ENCODE measurements at regions not wholly inside any gene's neighbourhood (a gene's known extent, or its start where the extent isn't known, plus 50 kb on each side); places are given as distances from the start of the nearest gene placed in this dataset.

DNA sequence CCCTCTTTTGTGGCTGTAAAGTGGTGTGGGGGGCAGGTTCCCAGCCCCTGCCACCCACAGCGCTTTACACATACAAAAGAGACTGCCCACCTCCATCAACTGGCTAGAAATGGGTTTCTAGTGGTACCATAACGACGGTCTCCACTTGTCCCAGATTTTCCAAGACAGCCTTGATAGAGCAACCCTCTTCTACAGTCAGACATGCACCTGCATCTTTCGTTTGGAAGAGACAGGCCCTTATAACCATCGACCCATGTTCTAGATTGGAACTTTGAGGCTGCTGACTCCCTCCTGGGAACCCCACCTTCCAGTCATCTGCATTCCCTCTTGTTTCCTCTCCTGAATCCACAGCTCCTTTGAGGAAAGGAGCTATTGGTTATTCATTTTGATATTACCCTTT lies 63.1 kb downstream of the GSX1 start:
- no peak for DNase-seq (ENCODE audit: low read depth)
- H3K4me3 ChIP-seq (ENCODE audit: control insufficient read depth, low read depth, low read length): no peak overlapping the region
- TF ChIP-seq, protein P1, sequence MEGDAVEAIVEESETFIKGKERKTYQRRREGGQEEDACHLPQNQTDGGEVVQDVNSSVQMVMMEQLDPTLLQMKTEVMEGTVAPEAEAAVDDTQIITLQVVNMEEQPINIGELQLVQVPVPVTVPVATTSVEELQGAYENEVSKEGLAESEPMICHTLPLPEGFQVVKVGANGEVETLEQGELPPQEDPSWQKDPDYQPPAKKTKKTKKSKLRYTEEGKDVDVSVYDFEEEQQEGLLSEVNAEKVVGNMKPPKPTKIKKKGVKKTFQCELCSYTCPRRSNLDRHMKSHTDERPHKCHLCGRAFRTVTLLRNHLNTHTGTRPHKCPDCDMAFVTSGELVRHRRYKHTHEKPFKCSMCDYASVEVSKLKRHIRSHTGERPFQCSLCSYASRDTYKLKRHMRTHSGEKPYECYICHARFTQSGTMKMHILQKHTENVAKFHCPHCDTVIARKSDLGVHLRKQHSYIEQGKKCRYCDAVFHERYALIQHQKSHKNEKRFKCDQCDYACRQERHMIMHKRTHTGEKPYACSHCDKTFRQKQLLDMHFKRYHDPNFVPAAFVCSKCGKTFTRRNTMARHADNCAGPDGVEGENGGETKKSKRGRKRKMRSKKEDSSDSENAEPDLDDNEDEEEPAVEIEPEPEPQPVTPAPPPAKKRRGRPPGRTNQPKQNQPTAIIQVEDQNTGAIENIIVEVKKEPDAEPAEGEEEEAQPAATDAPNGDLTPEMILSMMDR (conservative IDR thresholded peaks at IDR 0.05; ENCODE audit: control insufficient read depth, insufficient read depth, low read depth, low read length): no peak

DNA sequence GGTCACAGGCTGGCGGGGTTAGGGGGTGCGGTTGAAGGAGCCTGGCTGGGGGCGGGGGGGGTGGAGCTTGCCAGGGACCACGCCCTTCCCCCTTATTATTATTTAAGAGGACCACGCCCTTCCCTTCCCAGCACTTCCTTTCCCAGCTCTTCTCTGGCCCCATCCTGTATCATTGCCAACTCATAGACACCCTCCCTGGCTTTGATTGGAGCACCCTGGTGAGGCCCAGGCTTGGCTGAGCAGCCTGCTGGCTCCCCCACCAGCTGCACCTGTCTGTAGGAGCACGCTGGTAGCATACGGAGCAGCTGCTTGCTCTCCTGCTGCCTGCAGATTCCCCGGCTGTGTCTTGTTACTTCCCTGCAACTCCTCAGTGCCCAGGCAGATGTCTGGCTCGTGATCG lies 62.5 kb upstream of the PDX1 start:
- H3K4me3 ChIP-seq (ENCODE audit: control insufficient read depth, low read depth, low read length): no peak overlapping the region
- DNase-seq (ENCODE audit: low read depth): no peak
- TF ChIP-seq, protein P1 (conservative IDR thresholded peaks at IDR 0.05; ENCODE audit: control insufficient read depth, insufficient read depth, low read depth, low read length): no peak

DNA sequence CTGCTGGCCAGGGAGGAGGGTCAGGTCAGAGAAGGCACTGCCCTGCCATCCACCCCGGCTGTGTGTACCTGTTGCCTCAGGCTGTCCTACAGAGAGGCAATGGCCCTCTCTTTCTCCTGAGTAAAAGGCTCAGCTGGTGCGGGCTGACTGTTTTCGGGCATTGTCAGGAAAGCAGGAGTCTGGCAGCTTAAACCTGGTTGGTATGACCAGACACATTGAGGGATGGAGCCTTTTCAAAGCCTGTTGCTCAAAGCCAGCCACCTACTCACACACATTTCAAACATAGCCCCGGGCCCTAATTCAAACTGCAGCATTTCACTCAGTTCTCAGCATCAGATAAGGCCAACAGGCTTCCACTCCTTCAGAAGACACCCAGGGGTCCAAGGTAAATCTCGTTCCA lies 61.8 kb upstream of the PDX1 start:
- H3K4me3 ChIP-seq (ENCODE audit: control insufficient read depth, low read depth, low read length): no peak overlapping the region

DNA sequence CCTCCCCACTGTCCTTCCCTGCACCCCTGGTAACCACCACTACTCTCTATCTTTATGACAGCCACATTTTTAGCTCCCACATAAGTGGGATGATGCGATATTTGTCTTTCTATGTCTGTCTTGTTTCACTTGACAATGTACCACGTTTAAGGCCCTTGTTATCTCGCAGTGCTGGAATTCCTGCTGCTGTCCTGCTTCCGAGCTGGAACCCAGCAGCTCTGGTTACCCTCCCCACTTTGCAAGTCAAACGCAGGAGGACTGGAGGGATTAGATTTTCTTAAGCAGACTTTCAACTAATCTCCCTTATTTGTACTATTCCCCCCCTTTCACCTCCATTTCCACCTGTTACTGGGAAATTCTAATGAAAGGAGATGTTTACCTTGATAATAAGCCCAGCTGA lies 59.1 kb upstream of the PDX1 start:
- TF ChIP-seq, protein P1 (conservative IDR thresholded peaks at IDR 0.05; ENCODE audit: control insufficient read depth, insufficient read depth, low read depth, low read length): no peak
- DNase-seq (ENCODE audit: low read depth): no peak
- H3K4me3 ChIP-seq (ENCODE audit: control insufficient read depth, low read depth, low read length): no peak overlapping the region

More for the DNA sequence above, 61.8 kb upstream of the PDX1 start:
- TF ChIP-seq, protein P1 (conservative IDR thresholded peaks at IDR 0.05; ENCODE audit: control insufficient read depth, insufficient read depth, low read depth, low read length): no peak
- DNase-seq (ENCODE audit: low read depth): no peak

DNA sequence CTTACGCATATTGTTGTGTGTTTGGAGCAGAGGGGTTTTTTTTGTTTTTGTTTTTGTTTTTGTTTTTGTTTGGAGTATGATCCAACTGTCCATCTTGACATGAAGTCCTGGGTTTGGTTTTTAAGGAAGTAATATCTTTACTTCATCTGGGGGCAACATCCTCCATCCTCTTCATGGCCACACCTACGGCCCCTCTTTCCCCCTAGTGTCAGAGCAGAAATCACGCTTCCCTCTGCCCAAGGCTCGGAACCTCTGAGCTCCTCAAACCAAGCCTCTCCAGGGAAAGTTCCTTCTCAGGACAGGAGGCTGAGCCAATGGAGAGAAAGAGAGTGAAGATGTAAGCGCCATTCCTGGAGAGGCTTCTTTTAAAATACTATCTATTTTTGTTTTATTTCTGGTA lies 58.6 kb upstream of the PDX1 start:
- H3K4me3 ChIP-seq (ENCODE audit: control insufficient read depth, low read depth, low read length): no peak overlapping the region
- TF ChIP-seq, protein P1 (conservative IDR thresholded peaks at IDR 0.05; ENCODE audit: control insufficient read depth, insufficient read depth, low read depth, low read length): no peak
- DNase-seq (ENCODE audit: low read depth): no peak

DNA sequence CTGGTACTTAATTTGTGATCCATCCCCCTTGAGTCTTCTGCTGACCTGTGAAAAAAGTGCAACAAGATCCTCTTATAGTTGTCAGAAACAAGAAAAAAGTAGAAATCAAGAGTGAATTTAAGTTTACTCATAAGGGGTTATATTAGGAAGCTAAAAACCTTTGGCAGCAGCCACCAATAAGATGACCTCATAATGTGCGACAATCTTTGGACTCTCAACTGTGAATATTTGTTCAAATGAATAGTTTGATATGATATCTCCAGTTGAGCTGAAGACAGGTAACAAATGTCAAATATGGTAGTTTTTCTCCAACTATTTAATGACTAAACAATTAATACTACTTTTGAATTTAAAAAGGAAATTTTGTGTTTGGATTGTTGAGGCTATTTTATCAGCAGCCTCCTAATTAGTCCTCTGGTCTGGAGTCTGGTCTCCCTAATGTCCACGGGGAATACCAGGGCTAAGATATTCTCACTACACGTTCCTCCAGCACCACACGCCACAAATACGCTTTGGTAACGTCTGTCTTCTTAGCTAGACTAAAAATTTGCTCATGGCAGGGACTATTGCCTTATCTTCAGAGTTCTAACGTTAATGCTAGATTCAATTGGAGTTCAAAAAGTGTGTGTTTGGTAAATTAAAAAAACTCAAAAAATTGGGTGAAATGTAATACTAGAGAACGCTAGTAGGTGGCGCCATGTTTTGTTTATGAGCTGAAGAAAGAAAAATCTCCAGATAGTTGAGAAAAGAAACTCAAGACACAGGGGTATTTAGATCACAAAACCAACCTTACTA lies 51.0 kb upstream of the PDX1 start:
- peak; percentile 11 for DNase-seq (ENCODE audit: low read depth)
- TF ChIP-seq, protein P1 (conservative IDR thresholded peaks at IDR 0.05; ENCODE audit: control insufficient read depth, insufficient read depth, low read depth, low read length): peak; percentile 58
- no peak overlapping the region for H3K4me3 ChIP-seq (ENCODE audit: control insufficient read depth, low read depth, low read length)

All from fibroblast of mammary gland (primary cell).